NCI-H2227 treated with DMSO at 0.1 percent for 48 hours (cell line): ENCODE measurements at regions not wholly inside any gene's neighbourhood (a gene's known extent, or its start where the extent isn't known, plus 50 kb on each side); places are given as distances from the start of the nearest gene placed in this dataset.
"Not testable (repeated sequence)": the region's sequence is repeated elsewhere in the genome, so short reads cannot be mapped to it uniquely, and the experiment has no call there.

Experiments used
- DNase-seq: peaks from one replicate; lab custom pipeline; 2025; lab: John Stamatoyannopoulos, UW

DNA sequence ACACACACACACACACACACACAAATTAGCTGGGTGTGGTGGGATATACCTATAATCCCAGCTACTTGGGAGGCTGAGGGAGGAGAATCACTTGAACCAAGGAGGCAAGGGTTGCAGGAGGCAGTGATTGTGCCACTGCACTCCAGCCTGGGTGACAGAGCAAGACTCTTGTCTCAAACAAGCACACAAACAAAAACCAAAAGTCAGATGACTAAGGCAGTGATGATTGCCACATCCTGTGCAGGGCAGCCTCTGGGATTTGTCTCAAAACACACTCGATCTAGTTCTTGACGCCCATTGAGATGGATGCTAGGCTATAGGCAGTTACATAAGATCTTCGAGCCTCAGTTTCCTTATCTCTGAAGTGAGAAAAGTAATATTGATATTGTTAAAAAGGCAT, 183.1 kb upstream of the NOTCH2NLA start:
- DNase-seq = not testable (repeated sequence)

DNA sequence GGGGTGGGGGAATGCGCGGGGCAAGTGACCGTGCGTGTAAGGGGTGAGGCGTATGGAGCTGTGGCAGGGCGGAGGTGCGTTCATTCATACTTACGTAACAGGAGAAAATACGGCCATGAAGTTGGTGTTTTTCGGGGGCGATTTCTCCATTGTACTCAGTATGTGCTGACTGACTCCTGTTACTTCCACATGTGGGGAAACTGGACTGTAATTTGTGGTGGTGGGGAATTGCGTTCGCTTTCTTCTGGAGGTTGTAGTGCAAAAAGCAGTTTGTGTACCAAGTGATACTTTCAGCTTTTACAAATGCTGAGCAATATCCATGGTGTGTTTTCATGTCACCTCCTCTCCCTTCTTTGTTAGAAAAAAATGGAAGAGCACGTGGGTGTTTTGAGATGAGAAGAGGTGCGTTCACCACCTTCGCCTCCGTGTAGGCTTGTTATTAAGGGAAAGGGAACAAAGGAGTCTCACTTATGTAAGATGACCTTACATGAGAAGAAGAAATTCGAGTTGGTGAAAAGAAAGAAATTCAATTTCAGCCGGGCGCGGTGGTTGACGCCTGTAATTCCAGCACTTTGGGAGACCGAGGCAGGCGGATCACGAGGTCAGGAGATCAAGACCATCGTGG, 181.1 kb upstream of the NOTCH2NLA start:
- DNase-seq = not testable (repeated sequence)

DNA sequence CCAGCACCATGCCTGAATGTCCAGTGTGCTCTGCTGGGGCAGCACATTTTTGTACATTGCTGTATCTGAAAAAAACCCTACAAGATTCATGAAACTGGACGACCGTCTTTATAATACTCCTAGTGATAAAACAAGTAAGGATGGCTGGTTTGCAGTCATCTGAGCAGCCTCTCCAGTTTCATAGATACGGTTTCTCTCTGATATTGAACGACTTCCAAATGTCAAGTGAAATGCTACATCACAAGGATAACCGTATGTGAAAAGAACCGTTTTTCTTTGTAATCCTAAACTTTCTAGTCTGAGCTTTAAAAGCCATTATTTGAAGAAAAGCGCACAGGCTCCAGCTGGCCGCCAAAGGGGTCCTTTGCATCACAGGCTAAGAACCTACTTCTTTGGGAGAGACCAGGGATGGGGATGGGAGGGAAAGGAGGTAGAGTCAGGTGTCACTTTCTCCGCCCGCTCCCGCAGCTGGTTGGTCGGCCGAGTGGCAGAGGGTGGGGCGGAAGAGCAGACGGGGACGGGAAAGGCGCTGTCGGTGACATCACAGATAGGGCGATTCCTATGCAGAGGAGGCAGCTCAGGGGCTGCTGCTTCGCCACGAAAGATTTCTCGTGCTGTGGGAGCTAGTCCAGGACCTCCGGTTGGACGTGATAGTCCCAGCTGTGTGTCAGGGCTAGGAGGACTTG, 180.4 kb upstream of the NOTCH2NLA start:
- not testable (repeated sequence) for DNase-seq

DNA sequence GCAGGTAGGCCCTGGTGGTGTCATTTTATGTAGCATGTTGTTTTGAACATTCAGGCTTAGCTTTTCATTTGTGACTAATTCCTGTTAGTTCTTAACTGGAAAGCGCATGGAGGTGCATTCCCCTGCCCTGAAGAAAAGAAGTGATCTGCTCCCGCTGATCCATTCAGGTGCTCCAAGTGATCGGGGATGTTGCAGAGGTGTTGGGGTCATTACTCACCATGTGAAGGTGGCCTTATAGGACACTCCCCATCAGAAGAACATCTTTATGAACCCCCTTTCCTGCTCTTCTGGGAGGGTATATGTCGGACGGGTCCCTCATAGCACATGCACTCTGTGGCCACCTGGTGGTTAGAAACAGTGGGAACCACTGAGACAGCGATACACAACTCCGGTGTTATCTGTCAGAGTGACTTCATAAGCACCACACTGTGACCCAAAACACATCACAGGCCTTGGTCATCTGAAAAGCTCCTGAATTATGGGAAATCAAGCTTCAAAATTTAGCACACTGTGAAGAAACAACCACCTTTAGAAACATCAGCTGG, 172.5 kb upstream of the NOTCH2NLA start:
- not testable (repeated sequence) for DNase-seq

DNA sequence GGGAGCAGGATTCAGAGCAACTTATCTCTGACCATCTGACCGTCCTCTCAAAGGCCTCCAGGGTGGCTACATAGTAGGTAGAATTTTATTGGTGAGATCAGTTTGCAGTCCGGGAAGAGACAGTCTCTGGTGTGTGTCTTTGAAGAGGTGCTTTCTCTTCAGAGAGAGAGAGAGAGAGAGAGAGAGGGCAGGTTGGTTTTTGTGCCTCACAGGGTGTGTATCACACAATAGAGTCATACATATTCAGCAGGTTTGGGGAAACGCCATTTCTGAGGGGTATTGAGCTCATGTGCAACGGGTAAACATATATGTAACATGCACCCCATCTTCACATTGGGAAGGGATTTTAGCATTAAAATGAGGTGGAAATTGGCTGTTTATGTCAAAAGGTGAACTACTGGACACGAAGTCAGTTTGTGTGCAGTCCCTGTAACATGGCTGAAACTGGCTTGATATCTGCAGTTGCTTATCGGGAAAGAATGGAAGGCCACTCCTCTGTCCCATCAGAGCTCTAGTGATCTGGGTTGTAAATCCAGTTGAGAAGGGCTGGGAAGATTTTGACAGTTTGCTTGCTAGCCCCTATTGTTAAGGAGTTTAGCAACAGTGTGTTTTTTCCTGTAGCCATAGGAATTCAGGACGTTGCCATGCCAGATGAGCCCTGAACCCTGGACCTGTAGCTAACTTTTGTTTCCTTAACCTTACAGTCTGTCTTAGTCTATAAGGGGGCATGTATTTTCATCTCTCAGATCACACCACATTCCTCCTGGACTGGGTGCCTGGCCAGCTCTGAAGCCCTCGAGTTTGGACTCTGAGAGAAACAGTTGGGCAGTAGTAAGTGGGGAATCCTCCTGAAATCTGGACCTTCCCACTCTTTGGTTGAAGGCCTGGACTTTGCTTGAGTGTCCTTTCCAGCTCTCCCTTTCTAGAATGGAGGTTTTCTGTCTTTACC, 171.6 kb upstream of the NOTCH2NLA start:
- DNase-seq = not testable (repeated sequence)

DNA sequence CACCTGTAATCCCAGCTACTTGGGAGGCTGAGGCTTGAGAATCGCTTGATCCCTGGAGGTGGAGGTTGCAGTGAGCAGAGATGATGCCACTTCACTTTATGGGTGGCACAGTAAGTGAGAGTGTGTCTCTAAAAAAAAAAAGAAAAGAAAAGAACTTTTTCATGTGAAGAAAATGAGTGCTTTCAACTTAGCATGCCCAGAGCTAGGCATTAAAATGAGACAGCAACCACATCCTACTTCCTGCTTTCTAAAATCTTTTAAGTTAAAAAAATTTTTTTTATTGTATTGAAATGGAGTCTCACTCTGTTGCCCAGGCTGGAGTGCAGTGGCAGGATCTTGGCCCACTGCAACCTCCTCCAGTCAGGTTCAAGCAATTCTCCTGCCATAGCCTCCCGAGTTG, 170.4 kb upstream of the NOTCH2NLA start:
- not testable (repeated sequence) for DNase-seq

DNA sequence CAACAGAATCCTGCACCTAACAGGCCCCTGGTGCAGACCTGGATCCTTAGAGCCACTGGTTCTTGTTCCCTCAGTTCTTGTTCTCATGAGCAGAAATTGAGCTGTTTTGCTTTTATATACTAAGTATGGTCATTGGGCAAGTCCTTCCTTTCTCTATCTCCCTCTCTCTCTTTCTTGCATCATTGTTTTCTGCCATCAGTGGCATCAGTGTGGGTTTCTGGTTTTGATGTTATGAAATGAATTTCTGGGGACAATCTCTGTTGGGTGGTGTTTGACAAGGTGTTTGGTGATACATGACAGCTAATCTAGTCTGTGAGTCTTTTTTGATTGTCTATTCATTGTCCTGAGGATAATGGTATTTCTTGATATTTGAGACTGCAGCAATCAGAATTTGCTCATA, 168.0 kb upstream of the NOTCH2NLA start:
- not testable (repeated sequence) for DNase-seq

DNA sequence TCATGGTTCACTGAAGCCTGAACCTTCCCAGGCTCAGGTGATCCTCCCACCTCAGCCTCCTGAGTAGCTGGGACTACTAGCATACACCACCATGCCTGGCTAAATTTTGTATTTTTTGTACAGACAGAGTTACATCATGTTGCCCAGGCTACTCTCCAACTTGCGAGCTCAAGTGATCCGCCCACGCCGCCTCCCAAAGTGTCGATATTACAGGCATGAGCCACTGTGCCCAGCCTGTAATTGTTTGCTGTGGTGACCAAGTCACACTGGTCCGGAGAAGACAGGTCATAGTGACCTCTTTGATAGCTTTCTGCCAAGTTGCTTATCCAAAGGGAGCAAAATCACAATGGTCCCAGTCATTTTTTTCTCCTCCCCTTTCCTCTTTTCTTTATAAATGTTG, 167.4 kb upstream of the NOTCH2NLA start:
- DNase-seq = not testable (repeated sequence)

DNA sequence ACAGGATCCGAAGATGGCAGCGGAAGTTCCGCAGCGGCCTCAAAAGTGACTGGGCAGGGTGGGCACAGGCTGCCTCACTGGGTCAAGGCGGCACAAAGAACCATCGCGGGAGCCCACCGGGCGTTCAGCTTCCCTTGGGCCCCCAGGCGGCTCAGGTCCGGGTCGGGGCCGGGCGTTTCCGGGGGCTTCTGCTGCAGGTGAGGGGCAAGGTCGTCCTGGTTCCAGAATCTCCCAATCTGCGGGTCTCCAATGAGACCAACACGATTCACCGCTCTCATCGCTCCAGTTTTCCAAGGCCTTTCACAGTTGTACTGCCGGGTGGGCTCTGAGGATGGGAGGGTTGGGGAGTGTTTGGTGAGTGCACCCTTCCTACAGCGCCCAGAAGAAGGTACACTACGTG, 165.0 kb upstream of the NOTCH2NLA start:
- not testable (repeated sequence) for DNase-seq

DNA sequence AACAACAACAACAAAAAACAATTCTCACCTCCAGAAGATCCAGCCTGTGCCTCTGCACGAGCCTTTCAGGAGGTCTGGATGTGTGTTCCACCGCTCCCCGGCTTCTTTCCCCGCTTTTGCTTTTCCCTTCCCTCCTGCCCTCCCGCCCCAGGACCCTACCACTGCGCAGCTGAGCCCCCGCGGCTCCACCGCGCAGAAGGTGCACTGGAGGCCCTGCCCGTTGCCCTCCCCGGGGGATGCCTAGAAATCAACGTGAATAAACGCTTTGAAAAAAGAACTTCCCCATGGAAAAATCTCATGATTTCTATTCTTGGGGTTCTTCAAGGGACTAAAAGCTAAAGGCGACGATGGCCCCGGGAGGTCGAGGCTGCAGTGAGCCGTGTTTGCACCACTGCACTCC, 164.3 kb upstream of the NOTCH2NLA start:
- not testable (repeated sequence) for DNase-seq

DNA sequence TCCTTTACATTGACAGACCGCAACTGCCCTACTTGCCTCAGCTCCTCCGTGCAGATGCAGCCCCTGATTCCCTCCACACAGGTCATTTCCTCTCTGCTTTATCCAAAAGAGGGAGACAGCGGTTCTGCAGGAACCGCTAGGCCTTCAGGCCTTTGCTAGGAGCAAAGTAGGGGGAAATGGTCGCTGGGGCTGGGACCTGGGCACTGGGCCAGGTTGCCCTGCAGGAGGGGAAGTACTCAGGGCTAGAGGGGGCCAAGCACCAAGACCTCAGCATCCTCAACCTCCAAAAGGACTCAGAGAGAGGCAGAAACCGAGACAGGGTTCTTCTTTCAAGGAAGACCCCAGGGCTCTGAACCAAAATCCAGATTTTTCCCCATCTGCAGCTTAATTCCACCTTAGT, 160.4 kb upstream of the NOTCH2NLA start:
- not testable (repeated sequence) for DNase-seq

DNA sequence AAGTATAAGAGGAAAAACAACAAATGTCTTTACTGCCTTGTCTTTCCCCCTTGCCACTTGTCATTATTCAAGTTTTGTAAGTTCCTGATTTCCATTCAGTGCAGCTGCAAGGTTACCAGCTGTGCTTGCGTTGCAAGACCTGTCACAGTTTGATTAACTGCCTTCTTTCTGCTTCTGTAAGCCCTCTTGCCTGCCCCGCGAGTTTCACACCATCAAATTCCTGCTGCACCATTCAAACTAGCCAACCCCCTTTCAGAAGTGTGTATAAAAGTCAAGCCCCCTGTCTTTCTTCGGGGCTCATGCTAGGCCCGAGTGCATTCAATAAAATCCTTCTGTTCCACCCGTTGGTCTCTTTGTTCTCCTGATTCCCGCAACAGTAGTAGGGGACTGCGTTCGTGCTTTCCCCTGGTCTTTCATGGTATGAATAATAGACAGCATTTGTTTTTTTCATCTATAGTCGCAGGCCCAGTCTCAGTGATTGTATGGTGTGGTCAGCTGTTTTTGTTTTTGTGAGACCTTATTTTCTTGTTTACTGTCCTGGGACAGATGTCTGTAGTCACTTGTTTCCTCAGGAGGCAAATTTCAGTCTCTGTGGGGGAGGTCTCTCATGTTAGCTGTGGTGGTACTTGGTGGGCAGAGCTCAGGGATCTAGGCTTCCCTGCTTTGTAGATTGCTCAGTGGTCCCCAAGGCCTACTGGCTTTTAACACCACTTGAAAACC, 159.1 kb upstream of the NOTCH2NLA start:
- DNase-seq = not testable (repeated sequence)

DNA sequence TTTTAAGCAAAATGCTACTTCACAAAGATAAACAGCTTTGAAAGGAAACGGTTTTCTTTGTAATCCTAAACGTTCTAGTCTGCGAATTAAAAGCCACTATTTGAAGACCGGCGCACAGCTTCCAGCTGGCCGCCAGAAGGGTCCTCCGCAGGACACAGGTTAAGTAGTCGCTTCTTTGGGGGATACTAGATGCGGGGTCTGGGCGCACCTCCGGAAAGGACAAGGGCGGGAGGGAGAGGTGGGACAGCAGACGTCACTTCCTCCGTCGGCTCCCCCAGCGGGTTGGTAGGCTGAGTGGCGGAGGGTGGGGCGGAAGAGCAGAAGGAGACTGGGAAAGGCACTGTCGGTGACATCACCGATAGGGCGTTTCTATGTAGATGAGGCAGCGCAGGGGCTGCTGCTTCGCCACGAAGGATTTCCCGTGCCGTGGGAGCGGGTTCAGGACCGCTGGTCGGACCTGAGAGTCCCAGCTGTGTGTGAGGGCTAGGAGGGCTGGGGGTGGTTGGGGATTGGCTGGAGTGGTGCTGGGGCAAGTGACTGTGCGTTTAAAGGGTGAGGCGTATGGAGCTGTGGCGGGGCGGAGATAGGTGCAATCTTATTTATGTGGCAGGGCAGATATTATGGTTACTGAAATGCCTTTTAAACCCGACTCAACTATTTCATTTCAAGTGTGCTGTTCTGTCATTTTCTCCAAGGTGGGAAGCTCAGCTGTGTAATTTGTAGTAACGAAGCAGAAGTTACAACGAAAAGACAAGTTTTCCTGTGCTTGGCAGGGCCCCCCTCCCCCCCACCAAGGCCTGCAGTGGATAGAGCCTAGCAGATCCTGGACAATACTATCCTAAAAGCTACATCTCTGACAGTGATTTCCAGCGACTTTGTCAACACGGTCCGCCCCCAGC, 158.3 kb upstream of the NOTCH2NLA start:
- DNase-seq = peak; percentile 93

DNA sequence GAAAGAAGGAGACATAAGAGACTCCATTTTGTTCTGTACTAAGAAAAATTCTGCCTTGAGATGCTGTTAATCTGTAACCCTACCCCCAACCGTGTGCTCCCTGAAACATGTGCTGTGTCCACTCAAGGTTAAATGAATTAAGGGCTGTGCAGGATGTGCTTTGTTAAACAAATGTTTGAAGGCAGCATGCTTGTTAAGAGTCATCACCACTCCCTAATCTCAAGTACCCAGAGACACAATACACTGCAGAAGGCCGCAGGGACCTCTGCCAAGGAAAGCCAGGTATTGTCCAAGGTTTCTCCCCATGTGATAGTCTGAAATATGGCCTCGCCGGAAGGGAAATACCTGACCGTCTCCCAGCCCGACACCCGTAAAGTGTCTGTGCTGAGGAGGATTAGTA, 152.4 kb upstream of the NOTCH2NLA start:
- DNase-seq = not testable (repeated sequence)

DNA sequence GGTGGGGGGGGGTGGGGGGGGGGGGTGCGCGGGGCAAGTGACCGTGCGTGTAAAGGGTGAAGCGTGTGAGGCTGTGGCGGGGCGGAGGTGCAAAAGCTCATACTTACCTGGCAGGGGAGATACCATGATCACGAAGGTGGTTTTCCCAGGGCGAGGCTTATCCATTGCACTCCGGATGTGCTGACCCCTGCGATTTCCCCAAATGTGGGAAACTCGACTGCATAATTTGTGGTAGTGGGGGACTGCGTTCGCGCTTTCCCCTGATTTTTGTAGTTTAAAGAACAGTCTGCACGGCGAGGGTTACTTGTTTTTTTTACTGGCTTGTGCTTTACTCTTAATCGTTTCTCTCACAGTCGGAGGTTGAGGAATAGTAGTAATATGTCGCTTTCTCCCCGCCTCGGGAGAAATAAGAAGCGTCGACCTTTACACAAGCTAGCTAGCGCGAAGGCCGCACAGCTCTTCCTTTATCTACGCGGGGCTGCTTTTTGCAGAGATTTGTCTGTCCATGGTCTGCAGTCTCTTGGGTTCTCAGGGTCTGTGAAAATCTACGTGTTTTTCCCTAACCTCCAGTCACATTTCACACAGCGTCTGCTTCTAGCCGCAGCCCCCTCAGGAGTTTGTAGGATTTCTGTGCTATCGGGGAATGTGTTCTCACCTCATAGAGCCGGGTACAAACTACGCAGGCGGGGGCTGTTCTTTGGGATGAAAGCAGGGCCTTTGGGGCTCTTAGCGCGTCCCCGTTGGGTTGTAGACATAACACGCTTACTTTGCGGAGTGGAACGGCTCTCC, 148.1 kb upstream of the NOTCH2NLA start:
- peak; percentile 92 for DNase-seq

DNA sequence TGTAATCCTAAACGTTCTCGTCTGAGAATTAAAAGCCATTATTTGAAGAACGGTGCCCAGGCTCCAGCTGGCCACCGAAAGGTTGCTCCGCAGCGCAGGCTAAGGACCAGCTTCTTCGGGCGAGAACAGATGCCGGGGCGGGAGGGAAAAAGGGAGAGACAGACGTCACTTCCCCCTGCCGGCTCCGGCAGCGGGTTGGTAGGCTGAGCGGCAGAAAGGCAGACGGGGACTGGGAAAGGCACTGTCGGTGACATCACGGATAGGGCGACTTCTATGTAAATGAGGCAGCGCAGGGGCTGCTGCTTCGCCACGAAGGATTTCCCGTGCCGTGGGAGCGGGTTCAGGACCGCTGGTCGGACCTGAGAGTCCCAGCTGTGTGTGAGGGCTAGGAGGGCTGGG, 147.5 kb upstream of the NOTCH2NLA start:
- peak; percentile 51 for DNase-seq

DNA sequence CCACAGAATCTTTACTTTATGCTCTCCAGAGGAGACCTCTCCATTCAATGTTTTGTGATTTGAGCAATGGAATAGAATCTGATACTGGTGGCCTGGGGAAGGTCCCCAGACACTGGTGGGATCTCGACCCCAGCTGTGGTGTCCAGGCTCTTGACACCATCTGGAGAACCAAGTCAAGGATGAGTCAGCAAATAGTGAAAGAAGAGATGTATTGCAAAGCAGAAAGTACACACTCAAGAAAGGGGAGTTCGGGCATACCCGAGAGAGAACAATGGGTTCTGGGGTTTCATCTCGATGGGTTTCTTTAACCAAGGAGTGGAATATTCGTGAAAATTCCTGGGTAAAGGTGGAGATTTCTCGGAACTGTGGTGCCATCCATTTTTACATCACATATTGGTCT, 146.3 kb upstream of the NOTCH2NLA start:
- DNase-seq = not testable (repeated sequence)

DNA sequence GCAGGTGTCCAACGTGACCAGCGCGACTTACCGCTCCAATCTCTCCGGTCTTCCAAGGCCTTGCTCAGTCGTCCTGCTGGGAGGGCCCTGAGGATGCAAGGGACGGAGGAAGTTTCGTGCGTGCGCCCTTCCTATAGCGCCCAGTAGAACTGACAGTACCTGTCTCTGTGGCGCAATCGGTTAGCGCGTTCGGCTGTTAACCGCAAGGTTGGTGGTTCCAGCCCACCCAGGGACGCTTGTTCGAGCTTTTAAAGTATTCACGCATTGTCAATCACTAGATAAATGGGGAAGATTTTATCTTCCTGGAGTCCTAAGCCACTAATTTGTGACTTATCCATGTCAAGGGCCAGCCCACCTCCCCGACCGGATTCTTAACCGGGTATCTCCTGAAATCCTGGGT, 141.1 kb upstream of the NOTCH2NLA start:
- DNase-seq = peak; percentile 26

DNA sequence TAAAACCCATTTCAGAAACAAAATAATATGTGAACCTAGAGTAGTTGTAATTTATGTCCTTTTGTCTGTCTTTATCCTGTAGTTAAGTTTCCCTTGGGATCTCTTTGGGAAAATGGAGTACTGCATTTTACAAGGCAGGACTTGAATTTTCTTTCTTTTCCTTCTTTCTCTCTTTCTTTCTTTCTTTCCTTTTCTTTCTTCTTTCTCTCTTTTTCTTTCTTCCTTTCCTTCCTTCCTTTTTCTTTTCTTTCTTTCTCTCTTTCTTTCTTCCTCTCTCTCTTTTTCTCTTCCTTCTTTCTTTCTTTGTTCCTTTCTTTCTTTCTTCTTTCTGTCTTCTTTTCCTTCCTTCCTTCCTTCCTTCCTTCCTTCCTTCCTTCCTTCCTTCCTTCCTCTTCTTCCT, 126.6 kb upstream of the NOTCH2NLA start:
- not testable (repeated sequence) for DNase-seq

DNA sequence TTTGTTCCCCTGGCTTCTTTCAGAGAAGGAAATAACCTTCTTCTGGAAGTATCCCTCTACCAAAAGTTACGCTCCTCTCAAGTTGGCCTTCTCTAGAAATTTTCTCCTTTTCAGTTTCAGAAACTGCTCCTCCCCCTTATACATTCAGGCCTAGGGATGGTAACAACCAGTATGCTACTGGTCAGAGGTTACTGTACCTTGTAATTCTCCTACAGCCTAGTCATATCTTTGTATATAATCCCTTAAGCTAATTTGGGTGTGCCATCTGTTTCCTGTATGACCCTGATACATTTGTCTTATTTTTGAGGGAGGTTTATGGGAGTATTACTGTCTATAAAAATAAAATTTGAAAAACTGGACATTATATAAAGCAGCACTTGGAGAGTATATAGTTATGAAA, 98.0 kb upstream of the NOTCH2NLA start:
- DNase-seq = not testable (repeated sequence)
